Breast epithelium (tissue), 4 donors: ENCODE measurements at regions not wholly inside any gene's neighbourhood (a gene's known extent, or its start where the extent isn't known, plus 50 kb on each side); places are given as distances from the start of the nearest gene placed in this dataset.

Source experiments
- DNase-seq, 2 donors: peaks; one replicate each; pipeline ENCODE4 v3.0.0-alpha.2; 2019; ENCODE audit warnings: low spot score in 2 of 2
- H3K27ac ChIP-seq, 2 donors: fragments of 200-600 bp; sonication (generic) in 1 of 2; one replicate each; pipeline ENCODE4 v1.5.1; 2016 to 2019; ENCODE audit warnings: mild to moderate bottlenecking in 1 of 2
- H3K27me3 ChIP-seq, 2 donors: fragments of 200-600 bp; sonication (generic) in 1 of 2; one replicate each; pipeline versions ENCODE4 v1.5.1 to v1.6.0; 2017 to 2019; ENCODE audit warnings: control low read depth in 1 of 2, mild to moderate bottlenecking in 1 of 2
- H3K36me3 ChIP-seq: fragments of 200-600 bp; one replicate; pipeline ENCODE4 v1.5.1; 2019
- H3K4me1 ChIP-seq, 2 donors: fragments of 200-600 bp; sonication (generic); one replicate each; pipeline ENCODE4 v1.5.1; 2016 to 2019; ENCODE audit warnings: control low read depth in 1 of 2
- H3K4me3 ChIP-seq, 3 donors: fragments of 200-600 bp; sonication (generic); 1 replicate in 2 of 3; 2 replicates in 1 of 3; pipeline ENCODE4 v1.5.1; 2016 to 2019; ENCODE audit warnings: mild to moderate bottlenecking in 3 of 3, moderate library complexity in 2 of 3
- H3K9me3 ChIP-seq, 2 donors: fragments of 200-600 bp; sonication (generic) in 1 of 2; one replicate each; pipeline ENCODE4 v1.5.1; 2016 to 2019; ENCODE audit warnings: control low read depth in 1 of 2
- POLR2A ChIP-seq: fragments of 450-650 bp; IDR thresholded peaks from one replicate; pipeline ENCODE4 v1.6.1; 2016; ENCODE audit warnings: antibody characterized with exemption, mild to moderate bottlenecking, moderate library complexity
- POLR2AphosphoS5 ChIP-seq, 3 donors: sonication (generic); formaldehyde crosslinking; IDR thresholded peaks; one replicate each; pipeline ENCODE4 v1.6.1; 2017; ENCODE audit warnings: antibody characterized with exemption in 3 of 3
- intact Hi-C: fragments of 100-400 bp; cut with DNase I; formaldehyde crosslinking; loops from one replicate; pipeline ENCODE4 v1.15.1; 2023; ENCODE audit warnings: low total_unique reads
- TF ChIP-seq, protein P1 (sequence below), 3 donors: fragments of 450-650 bp; IDR thresholded peaks; one replicate each; pipeline ENCODE4 v1.5.1; 2016 to 2017; ENCODE audit warnings: antibody characterized with exemption in 3 of 3, mild to moderate bottlenecking in 3 of 3, moderate library complexity in 3 of 3

DNA sequence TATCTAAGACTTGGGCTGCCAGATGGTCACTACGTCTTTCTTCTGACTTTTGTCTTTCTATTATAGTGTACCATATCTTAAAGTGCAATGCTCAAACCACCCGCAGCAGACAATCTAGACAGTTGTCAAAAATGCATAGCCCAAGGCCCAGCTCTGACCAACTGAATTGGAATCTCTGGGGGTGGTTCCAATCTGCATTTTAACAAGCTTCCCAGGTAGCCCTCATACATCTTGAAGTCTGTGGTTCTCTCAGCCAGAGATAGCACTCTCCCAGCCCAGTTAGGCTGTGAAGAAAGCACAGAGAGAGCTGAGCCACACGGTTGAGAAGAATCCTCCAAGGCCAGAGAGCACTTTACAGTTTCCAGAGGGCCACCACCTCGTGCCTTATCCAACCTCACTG, 128.2 kb upstream of the HAND1 start:
- Histone ChIP-seq H3K27me3 (peaks cover 0 to 24% of the 10 kb centered on the region in 2 donors), H3K36me3 (no peaks in the 10 kb centered on the region), H3K4me3 (no peak overlapping the region), H3K9me3 (no peaks in the 10 kb centered on the region), H3K4me1 (peaks cover 0 to 7% of the 10 kb centered on the region in 2 donors), H3K27ac (no peak overlapping the region)
- no peak for TF ChIP-seq POLR2AphosphoS5 (IDR thresholded peaks at IDR 0.05)
- TF ChIP-seq POLR2A: no peak
- TF ChIP-seq, protein P1, sequence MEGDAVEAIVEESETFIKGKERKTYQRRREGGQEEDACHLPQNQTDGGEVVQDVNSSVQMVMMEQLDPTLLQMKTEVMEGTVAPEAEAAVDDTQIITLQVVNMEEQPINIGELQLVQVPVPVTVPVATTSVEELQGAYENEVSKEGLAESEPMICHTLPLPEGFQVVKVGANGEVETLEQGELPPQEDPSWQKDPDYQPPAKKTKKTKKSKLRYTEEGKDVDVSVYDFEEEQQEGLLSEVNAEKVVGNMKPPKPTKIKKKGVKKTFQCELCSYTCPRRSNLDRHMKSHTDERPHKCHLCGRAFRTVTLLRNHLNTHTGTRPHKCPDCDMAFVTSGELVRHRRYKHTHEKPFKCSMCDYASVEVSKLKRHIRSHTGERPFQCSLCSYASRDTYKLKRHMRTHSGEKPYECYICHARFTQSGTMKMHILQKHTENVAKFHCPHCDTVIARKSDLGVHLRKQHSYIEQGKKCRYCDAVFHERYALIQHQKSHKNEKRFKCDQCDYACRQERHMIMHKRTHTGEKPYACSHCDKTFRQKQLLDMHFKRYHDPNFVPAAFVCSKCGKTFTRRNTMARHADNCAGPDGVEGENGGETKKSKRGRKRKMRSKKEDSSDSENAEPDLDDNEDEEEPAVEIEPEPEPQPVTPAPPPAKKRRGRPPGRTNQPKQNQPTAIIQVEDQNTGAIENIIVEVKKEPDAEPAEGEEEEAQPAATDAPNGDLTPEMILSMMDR (IDR thresholded peaks at IDR 0.05): no peak
- no peak for DNase-seq
- intact Hi-C loops: no loop called here

GRCh38 chr5:154603953-154604679, 126.1 kb upstream of the HAND1 start:
- TF ChIP-seq, protein P1 (IDR thresholded peaks at IDR 0.05): no peak
- no peak for TF ChIP-seq POLR2AphosphoS5 (IDR thresholded peaks at IDR 0.05)
- TF ChIP-seq POLR2A: no peak
- Histone ChIP-seq H3K4me1 (no peaks in the 10 kb centered on the region), H3K27me3 (peaks cover 0 to 5% of the 10 kb centered on the region in 2 donors), H3K9me3 (no peaks in the 10 kb centered on the region), H3K27ac (no peak overlapping the region), H3K36me3 (no peaks in the 10 kb centered on the region), H3K4me3 (no peak overlapping the region)
- no peak for DNase-seq
- intact Hi-C loops: no loop called here

DNA sequence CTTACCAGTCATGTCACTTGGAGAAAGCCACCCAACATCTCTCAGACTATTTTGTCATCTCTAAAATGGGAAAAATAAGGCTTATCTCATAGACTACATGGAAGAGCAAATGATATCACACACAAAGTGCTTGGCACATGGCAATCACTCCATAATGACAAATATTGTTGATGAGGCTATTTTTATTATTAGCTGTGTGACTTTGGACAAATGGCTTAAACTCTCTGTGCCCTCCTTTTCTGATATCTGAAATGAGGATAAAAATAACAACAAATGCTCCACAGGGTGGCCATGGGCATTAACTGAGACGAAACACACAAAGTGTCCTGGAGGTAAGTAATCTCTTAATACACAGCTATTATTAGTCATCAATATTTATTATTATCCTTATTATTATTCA, 125.5 kb upstream of the HAND1 start:
- no peaks in the 10 kb centered on the region for H3K4me1 ChIP-seq
- TF ChIP-seq, protein P1 (IDR thresholded peaks at IDR 0.05): no peak
- TF ChIP-seq POLR2A (no peak), POLR2AphosphoS5 (IDR thresholded peaks at IDR 0.05) (no peak)
- H3K4me3 ChIP-seq: no peak overlapping the region
- H3K36me3 ChIP-seq: no peaks in the 10 kb centered on the region
- intact Hi-C loops: no loop called here
- H3K27me3 ChIP-seq: peaks cover 0 to 7% of the 10 kb centered on the region in 2 donors
- DNase-seq: no peak
- H3K27ac ChIP-seq: no peak overlapping the region
- H3K9me3 ChIP-seq: no peaks in the 10 kb centered on the region

- H3K4me1 ChIP-seq: no peaks in the 10 kb centered on the region
- intact Hi-C loops: no loop called here
- no peak overlapping the region for H3K27ac ChIP-seq
- no peak for DNase-seq
- H3K27me3 ChIP-seq: peaks cover 0 to 12% of the 10 kb centered on the region in 2 donors
- no peaks in the 10 kb centered on the region for H3K9me3 ChIP-seq
- TF ChIP-seq POLR2AphosphoS5 (IDR thresholded peaks at IDR 0.05) (no peak), POLR2A (no peak)
- TF ChIP-seq, protein P1 (IDR thresholded peaks at IDR 0.05): no peak
- no peak overlapping the region for H3K4me3 ChIP-seq
- H3K36me3 ChIP-seq: no peaks in the 10 kb centered on the region
These were observed 125.0 kb upstream of the HAND1 start for GRCh38 chr5:154603011-154603410.

DNA sequence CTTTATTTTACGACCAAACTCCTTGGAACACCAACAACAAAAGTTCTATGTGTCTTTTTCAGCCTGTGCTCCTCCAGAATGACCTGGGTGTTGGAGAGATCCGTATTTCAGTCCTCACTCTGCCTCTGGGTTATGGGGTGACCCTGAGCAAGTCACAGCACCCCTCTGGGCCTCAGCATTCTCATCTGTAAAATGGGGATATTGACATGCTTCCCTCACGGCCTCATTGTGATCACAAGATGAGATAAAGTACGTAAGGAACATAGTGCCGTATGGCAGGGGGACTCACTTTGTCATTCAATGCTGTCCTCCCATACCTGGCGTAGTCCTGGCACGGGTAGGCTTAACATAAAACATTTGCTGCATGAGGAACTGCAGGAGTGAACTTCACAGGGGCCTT, 123.0 kb upstream of the HAND1 start:
- Histone ChIP-seq H3K27me3 (peaks cover 0 to 13% of the 10 kb centered on the region in 2 donors), H3K27ac (no peak overlapping the region), H3K4me3 (no peak overlapping the region), H3K9me3 (no peaks in the 10 kb centered on the region), H3K4me1 (no peaks in the 10 kb centered on the region), H3K36me3 (no peaks in the 10 kb centered on the region)
- DNase-seq: no peak
- intact Hi-C loops: no loop called here
- TF ChIP-seq POLR2A: no peak
- TF ChIP-seq, protein P1 (IDR thresholded peaks at IDR 0.05): no peak
- TF ChIP-seq POLR2AphosphoS5 (IDR thresholded peaks at IDR 0.05): no peak
